GM21576 (cell line): ENCODE measurements at regions not wholly inside any gene's neighbourhood (a gene's known extent, or its start where the extent isn't known, plus 50 kb on each side); places are given as distances from the start of the nearest gene placed in this dataset.
"Not testable (repeated sequence)": the region's sequence is repeated elsewhere in the genome, so short reads cannot be mapped to it uniquely, and the experiment has no call there.

Experiments used
- ATAC-seq: cut with Tn5 transposase; IDR thresholded peaks from one replicate; pipeline ENCODE4 v1.9.1; 2021; ENCODE audit warnings: mild to moderate bottlenecking, moderate library complexity; ENCODE audit not compliant: unreplicated experiment

- no peak for ATAC-seq
Measured at GRCh38 chr2:20130821-20131645, 79.6 kb upstream of the LAPTM4A start.

DNA sequence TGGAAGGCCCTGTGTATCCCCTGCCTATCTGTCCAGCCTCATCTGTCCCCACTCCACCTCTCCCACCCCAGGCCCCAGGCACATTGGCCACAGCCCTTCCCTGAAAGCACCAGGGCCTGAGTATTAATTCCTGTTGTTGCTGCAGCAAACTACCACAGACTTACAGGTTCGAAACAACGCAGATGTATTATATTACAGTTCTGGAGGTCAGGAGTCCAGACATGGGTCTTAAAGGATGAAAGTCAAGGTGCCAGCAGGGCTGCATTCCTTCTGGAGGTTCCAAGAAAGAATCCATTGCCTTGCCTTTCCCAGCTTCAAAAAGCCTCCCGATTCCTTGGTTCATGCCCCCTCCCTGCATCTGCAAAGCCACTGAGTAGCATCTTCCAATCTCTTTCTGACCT, 78.7 kb upstream of the LAPTM4A start:
- no peak for ATAC-seq

DNA sequence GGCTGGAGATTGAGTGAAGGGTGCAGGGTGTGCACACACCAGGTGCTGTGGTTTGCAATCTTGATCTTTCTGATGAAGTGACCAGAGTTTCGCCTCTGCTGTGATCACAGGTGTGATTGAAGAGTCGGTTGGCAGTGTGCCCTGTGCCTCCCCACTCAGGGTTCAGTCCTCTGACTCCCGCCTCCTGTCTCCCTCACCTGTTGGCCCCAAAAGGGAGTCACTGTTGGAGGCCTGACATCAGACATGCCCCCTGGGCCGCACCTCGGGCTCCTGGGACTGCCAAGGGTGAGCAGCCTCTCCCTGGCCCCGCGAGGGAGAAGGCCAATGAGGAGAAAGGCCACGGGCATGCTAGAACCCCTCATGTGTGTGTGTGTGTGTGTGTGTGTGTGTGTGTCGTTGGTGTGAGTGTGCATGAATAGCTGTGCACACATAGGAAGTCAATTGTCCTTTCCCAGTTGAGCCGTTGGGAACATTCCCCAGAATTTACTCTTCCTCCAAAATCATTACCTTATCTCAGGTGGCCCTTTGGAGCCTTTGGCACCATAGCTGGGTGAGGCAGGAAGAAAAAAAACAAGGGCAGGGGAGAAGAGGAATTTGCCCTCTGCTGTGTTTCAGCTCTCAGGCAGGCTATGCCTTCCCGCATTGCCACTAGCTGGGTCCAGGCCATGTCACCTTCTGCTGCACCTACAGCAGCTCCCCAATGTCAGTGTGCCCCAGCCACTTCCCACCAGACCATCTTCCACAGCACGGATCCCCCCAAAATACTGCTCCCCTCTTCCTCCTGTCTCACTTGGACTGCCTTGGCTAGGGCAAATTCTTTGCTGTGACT, 78.1 kb upstream of the LAPTM4A start:
- no peak for ATAC-seq

DNA sequence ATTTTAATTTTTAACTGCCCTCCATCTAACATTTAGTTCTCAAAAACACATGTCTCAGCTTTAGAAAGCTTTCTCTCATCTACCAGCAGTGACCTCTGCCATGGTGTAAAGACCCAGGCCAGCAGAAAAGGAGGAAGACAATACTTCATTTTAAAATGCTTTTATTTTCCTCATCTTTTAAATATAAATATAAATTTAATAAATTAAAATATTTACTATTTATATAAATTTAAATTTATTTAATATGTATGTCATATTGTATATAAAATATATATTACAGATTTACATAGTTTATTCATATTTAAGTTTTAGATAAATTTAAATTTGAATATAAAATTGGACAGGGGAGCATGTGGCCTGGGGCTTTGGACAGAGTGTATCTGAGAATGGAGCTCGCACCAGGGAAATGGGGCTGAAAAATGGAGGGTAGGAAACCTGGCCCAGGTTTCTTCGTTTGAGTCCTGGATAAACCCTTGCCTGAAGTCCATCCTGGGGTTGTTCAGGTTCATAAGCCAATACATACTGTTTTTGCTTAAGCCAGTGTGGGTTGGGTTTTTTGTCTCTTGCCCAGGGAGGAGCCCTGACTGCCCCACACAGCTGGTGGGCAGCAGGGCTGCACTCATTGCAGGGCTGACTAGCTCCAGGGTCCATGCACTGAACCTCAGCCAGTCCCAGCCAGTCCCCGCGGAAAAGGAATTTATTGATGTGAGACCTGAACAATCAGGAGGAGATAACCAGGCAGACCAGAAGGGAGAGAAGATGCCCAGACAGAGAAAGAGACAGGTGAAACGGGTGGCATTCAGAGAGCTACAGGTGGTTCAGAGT, 77.3 kb upstream of the LAPTM4A start:
- ATAC-seq: no peak

DNA sequence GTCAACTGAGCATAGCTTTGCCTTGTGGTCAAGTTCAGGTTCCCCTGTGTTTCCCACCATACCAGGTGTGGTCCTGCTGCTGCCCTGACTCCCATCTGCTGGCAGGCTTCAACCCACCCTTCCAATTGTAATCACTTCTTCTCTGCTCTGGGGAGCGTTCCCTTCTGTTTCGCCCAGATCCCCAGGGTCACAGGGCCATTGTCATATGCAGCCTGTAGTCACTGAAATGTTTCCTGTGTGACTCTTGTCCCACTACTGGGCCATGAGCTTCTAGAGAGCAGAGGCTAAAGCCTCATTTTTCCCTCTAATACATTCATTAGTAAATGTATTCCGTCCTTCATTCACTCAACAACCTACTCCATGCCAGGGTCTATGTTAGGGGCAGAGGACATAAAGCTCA, 75.0 kb upstream of the LAPTM4A start:
- no peak for ATAC-seq

- no peak for ATAC-seq
Measured at GRCh38 chr2:20126040-20126439, 74.6 kb upstream of the LAPTM4A start.

- ATAC-seq: no peak
Measured at GRCh38 chr2:20125616-20126015, 74.2 kb upstream of the LAPTM4A start.

DNA sequence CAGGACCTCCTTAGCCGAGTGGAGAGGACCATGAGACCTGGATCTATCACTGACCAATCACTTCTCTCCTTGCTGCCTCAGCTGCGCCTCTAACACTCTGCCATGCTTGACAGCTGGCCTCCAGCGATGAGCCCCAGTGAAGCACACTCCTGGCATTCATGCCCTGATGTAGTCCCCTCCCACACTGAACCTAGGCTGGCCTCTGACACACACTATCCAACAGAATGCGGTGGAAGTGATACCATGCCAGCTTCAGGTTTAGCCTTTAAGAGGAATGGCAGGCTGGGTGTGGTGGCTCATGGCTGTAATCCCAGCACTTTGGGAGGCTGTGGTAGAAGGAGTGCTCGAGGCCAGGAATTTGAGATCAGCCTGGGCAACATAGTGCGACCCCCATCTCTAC, 73.7 kb upstream of the LAPTM4A start:
- ATAC-seq: no peak

GRCh38 chr2:20123871-20124594, 72.6 kb upstream of the LAPTM4A start:
- ATAC-seq: no peak

DNA sequence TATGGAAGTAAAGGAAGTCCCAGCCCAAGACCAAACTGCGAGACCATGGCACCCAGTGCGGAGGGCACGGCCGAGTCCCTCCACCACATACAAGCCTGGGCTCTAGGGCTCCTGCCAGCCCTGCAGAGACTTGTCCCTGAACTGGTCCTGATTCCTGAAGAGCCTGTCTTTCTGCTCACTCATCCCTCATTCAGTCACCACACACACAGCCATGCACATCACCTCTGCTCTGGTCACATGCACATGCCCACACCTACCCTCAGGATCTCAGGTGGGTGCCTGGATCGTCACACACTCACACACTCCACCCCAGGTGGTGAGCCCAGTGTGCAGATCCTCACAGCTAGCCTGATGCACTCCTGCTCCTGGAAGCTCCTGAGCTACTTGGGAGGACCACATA, 71.4 kb upstream of the LAPTM4A start:
- no peak for ATAC-seq

DNA sequence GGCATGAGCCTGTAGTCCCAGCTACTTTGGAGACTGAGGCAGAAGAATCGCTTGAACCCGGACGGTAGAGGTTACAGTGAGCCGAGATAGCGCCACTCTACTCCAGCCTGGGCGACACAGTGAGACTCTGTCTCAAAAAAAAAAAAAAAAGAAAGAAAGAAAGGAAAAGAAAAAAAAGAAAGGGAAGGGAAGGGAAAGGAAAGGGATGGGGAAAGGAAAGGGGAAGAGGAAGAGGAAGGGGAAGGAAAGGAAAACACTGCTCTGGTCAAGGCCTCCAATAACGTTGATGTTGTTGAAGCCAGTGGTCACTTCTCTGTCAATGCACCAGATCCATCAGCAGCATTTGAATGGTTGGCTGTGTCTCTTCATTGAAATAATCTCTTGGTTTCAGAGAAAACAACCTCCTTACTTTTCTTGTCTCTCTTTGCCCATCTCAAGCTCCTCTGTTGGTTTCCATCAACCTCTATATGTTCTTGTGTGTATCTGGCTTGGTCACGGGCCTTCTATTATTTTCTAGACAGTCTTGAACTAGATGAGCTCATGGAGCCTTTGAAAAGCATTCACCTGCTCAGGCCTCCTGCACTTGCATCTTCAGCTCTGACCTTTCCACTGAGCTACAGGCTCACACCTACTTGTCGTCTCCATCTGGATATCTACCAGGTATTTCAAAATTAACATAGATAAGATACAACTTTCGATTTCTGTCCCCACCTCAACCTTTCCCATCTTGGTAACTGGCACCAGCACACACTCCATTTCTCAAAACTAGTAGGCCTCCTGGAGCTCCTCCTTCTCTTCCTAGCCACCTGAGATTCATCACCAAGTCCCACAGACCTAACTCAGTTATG, 69.4 kb upstream of the LAPTM4A start:
- ATAC-seq: no peak

DNA sequence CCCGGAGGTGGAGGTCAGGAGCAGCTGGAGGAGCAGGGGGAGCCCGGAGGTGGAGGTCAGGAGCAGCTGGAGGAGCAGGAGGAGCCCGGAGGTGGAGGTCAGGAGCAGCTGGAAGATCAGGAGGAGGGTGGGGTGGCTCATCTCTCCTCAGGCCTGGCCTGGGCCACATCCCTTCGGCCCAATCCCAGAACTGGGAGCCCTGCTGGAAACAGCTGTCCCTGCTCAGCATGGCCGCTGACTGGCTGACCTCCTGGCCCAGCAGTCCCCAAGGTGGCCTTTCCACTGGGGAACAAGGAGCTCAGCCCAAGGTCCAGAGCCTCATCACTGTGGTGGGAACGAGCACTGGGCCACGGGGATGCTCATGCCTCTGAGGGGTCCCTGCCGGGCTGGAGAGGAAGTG, 66.6 kb upstream of the LAPTM4A start:
- no peak for ATAC-seq

GRCh38 chr2:20115902-20116301, 64.5 kb upstream of the LAPTM4A start:
- ATAC-seq: no peak

DNA sequence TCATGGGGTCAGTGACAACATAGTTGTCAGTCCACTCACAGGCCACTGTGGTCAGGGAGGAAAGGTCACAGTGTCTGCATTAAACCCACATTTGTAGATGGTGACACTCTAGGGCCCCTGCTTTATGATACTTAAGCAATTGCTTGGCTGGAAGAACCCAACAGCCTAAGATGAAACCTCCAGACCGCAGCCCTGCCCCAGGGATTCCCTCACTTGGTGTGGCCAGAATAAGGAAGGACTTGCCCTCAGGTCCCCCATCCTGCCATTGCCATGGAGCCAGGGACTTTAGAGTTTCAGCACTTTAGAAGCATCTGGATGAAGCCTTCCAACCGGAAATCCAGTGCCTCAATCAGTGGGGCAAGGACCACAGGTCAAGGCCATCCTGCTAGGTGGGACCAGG, 63.9 kb upstream of the LAPTM4A start:
- ATAC-seq: no peak

DNA sequence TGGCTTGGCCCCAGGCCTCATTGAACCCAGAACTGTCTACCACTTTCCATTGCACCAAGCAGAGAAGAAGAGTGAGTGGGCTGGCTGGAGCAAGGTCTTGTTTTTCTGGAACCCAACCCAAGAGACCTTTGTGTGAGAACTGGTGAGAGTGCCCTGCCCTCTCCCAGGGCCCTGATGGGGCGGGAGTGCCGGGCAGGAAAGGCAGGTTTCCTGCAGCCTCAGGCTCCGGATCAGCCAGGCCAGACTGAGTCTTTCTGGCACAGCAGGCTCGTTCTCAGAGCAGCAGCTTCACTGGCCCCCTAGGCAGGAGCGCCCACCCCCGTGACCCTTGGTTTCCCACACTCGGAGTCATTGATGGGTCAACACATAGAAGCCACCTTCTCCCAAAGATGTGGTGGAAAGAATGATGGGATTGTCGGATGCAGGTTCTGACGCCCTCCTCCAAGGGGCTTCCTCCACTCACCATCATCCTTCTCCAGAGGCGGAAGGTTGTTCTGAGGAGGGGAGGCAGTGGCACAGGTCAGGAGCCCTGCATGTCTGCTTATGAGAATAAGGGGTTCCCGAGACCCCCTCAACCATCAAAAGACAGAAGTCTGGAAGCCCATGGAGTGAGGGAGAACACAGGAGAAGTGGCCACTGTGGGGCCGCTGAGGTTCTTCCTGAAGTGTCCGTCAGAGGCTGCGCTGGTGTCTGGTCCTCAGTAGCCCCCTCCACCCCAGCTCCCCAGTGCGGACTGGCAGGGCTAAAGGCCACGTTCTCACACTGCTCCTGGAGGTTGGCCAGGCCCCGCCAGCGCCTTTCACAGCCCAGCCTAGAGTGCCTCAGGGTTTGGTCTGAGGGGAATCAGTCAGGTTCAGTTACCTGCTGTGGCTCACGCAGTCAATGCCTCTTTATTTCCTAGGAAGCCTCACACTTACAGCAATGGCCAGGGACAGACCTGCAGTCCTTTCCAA, 62.8 kb upstream of the LAPTM4A start:
- no peak for ATAC-seq

DNA sequence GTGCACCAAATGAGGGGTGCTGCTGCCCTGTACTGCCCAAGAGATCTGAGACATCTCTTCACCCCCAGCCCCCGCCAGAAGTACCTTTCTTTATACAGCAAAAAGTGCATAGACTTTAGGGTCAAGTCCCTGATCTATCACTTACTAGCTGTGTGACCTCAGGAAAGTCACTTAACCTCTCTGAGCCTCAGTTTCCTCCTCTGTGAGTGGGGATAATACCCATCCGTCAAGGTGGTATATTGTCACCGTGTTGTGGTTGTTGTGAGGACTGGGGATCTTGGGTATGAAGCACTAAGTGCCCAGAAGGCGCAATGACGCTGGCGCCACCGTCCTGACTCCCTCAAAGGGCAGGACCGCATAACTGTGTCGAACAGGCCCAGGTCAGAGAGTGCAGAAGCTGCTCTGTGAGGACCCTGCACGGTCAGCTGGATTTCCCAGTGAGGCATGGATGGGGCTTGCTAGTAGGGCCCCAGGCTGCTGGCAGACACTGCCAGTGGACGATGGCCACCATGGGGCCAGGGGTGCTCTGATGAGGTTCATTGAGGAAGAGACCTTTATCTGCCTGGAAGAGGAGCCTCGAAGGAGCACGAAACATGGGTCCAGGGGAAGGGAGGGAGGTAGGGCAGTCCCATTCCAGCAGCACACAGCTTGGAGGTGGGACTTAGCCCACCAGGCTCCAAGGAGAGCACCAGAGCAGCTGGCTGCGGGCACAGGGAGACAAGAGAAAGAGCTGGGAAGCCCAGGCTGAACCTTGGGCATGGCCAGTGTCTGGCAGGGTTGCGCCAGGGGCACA, 61.8 kb upstream of the LAPTM4A start:
- no peak for ATAC-seq

DNA sequence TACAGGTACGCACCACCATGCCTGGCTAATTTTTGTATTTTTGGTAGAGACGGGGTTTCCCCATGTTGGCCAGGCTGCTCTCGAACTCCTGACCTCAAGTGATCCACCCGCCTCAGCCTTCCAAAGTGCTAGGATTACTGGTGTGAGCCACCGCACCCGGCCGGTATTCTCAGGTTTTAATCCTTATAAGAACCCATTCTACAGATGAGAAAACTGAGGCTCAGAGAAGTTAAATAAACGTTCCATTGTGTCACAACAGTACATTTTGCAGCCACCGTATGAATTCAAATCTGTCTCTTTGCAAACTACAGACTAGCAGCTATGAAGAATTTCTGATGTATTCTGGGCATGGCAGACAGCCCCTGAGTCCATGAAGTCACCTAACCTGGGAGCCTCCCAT, 60.9 kb upstream of the LAPTM4A start:
- not testable (repeated sequence) for ATAC-seq
